ENCODE measurements at regions not wholly inside any gene's neighbourhood (a gene's known extent, or its start where the extent isn't known, plus 50 kb on each side); places are given as distances from the start of the nearest gene placed in this dataset.

- TF ChIP-seq, protein P1, sequence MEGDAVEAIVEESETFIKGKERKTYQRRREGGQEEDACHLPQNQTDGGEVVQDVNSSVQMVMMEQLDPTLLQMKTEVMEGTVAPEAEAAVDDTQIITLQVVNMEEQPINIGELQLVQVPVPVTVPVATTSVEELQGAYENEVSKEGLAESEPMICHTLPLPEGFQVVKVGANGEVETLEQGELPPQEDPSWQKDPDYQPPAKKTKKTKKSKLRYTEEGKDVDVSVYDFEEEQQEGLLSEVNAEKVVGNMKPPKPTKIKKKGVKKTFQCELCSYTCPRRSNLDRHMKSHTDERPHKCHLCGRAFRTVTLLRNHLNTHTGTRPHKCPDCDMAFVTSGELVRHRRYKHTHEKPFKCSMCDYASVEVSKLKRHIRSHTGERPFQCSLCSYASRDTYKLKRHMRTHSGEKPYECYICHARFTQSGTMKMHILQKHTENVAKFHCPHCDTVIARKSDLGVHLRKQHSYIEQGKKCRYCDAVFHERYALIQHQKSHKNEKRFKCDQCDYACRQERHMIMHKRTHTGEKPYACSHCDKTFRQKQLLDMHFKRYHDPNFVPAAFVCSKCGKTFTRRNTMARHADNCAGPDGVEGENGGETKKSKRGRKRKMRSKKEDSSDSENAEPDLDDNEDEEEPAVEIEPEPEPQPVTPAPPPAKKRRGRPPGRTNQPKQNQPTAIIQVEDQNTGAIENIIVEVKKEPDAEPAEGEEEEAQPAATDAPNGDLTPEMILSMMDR (conservative IDR thresholded peaks at IDR 0.05; ENCODE audit: low read length): no peak
- TF ChIP-seq EZH2phosphoT487 (IDR thresholded peaks at IDR 0.05; ENCODE audit: borderline replicate concordance): no peak
These were observed 713.1 kb downstream of the HDGFL1 start for GRCh38 chr6:23282252-23283021.

Measured in Loucy (cell line).